Liver (tissue), 3 donors: ENCODE measurements at regions not wholly inside any gene's neighbourhood (a gene's known extent, or its start where the extent isn't known, plus 50 kb on each side); places are given as distances from the start of the nearest gene placed in this dataset.

Experiments
- EGR1 ChIP-seq, 2 donors: IDR thresholded peaks; 2 replicates each; pipeline ENCODE4 v1.6.1; 2016 to 2018; ENCODE audit warnings: antibody characterized with exemption in 2 of 2, low read depth in 2 of 2
- FOXA1 ChIP-seq: IDR thresholded peaks from 2 replicates; pipeline ENCODE4 v1.6.1; 2016; ENCODE audit warnings: antibody characterized with exemption
- GABPA ChIP-seq, 2 donors: IDR thresholded peaks in 1 of 2; conservative IDR thresholded peaks in 1 of 2; 2 replicates each; pipeline ENCODE4 v1.6.1; 2016; ENCODE audit warnings: antibody characterized with exemption in 2 of 2, mild to moderate bottlenecking in 1 of 2, moderate library complexity in 1 of 2
- HNF4G ChIP-seq: IDR thresholded peaks from 2 replicates; pipeline ENCODE4 v1.6.1; 2016; ENCODE audit warnings: antibody characterized with exemption
- JUND ChIP-seq, 2 donors: IDR thresholded peaks; 2 replicates each; pipeline ENCODE4 v1.6.1; 2016; ENCODE audit warnings: antibody characterized with exemption in 2 of 2
- NR2F2 ChIP-seq: IDR thresholded peaks from 2 replicates; pipeline ENCODE4 v1.6.1; 2016; ENCODE audit warnings: antibody characterized with exemption
- RAD21 ChIP-seq, 2 donors: IDR thresholded peaks; 2 replicates each; pipeline ENCODE4 v1.6.1; 2016; ENCODE audit warnings: antibody characterized with exemption in 2 of 2, mild to moderate bottlenecking in 2 of 2
- TAF1 ChIP-seq: conservative IDR thresholded peaks from 2 replicates; pipeline ENCODE4 v1.6.1; 2016; ENCODE audit warnings: antibody characterized with exemption, mild to moderate bottlenecking
- YY1 ChIP-seq: IDR thresholded peaks from 2 replicates; pipeline ENCODE4 v1.6.1; 2016; ENCODE audit warnings: antibody characterized with exemption, mild to moderate bottlenecking
- TF ChIP-seq, protein P1 (sequence below): fragments of 150-350 bp; IDR thresholded peaks from 2 replicates; pipeline ENCODE4 v1.5.1; 2017; ENCODE audit warnings: improper control_type of control experiment, low read depth, low read length; ENCODE audit not compliant: missing input control
- TF ChIP-seq, protein P2 (sequence below): IDR thresholded peaks from 2 replicates; pipeline ENCODE4 v1.6.1; 2016; ENCODE audit warnings: antibody characterized with exemption, mild to moderate bottlenecking
- TF ChIP-seq, protein P3 (sequence below): IDR thresholded peaks from 2 replicates; pipeline ENCODE4 v1.6.1; 2016; ENCODE audit warnings: antibody characterized with exemption
- TF ChIP-seq, protein P4 (sequence below): IDR thresholded peaks from 2 replicates; pipeline ENCODE4 v1.6.1; 2016; ENCODE audit warnings: antibody characterized with exemption
- TF ChIP-seq, protein P5 (sequence below): IDR thresholded peaks from 2 replicates; pipeline ENCODE4 v1.6.1; 2016; ENCODE audit warnings: antibody characterized with exemption
- donor health status: healthy.
- donor health status: healthy.

DNA sequence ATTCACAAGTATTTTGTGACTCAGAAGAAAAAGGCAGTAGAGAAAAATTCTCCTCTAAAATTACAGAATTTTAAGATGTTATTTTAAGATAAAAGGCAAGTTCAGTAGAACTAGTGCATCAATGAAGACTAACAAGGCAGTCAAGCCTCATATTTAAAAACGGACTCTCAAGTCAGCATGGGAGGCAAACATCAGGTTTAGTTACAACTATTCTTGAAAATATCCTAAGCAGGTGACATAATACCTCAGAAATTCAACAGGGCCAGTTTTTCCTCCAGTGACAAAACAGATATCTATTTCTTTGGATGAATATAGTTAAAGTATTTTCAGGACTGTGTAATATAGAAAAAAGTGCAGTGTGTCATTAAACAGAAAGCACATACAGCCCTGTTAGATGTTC, 194.0 kb upstream of the NMUR2 start:
- TF ChIP-seq, protein P1, sequence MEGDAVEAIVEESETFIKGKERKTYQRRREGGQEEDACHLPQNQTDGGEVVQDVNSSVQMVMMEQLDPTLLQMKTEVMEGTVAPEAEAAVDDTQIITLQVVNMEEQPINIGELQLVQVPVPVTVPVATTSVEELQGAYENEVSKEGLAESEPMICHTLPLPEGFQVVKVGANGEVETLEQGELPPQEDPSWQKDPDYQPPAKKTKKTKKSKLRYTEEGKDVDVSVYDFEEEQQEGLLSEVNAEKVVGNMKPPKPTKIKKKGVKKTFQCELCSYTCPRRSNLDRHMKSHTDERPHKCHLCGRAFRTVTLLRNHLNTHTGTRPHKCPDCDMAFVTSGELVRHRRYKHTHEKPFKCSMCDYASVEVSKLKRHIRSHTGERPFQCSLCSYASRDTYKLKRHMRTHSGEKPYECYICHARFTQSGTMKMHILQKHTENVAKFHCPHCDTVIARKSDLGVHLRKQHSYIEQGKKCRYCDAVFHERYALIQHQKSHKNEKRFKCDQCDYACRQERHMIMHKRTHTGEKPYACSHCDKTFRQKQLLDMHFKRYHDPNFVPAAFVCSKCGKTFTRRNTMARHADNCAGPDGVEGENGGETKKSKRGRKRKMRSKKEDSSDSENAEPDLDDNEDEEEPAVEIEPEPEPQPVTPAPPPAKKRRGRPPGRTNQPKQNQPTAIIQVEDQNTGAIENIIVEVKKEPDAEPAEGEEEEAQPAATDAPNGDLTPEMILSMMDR: no peak
- TF ChIP-seq YY1 (no peak), EGR1 (IDR thresholded peaks at IDR 0.05; ENCODE audit: low read depth in 2 of 2) (no peak), JUND (IDR thresholded peaks at IDR 0.05) (no peak), RAD21 (IDR thresholded peaks at IDR 0.05) (no peak), TAF1 (no peak), GABPA (IDR thresholded peaks at IDR 0.05 in 1 of 2, conservative IDR thresholded peaks at IDR 0.05 in 1 of 2) (no peak), NR2F2 (no peak), FOXA1 (no peak), HNF4G (no peak)
- TF ChIP-seq, protein P2, sequence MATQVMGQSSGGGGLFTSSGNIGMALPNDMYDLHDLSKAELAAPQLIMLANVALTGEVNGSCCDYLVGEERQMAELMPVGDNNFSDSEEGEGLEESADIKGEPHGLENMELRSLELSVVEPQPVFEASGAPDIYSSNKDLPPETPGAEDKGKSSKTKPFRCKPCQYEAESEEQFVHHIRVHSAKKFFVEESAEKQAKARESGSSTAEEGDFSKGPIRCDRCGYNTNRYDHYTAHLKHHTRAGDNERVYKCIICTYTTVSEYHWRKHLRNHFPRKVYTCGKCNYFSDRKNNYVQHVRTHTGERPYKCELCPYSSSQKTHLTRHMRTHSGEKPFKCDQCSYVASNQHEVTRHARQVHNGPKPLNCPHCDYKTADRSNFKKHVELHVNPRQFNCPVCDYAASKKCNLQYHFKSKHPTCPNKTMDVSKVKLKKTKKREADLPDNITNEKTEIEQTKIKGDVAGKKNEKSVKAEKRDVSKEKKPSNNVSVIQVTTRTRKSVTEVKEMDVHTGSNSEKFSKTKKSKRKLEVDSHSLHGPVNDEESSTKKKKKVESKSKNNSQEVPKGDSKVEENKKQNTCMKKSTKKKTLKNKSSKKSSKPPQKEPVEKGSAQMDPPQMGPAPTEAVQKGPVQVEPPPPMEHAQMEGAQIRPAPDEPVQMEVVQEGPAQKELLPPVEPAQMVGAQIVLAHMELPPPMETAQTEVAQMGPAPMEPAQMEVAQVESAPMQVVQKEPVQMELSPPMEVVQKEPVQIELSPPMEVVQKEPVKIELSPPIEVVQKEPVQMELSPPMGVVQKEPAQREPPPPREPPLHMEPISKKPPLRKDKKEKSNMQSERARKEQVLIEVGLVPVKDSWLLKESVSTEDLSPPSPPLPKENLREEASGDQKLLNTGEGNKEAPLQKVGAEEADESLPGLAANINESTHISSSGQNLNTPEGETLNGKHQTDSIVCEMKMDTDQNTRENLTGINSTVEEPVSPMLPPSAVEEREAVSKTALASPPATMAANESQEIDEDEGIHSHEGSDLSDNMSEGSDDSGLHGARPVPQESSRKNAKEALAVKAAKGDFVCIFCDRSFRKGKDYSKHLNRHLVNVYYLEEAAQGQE: no peak
- TF ChIP-seq, protein P3, sequence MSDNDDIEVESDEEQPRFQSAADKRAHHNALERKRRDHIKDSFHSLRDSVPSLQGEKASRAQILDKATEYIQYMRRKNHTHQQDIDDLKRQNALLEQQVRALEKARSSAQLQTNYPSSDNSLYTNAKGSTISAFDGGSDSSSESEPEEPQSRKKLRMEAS: no peak
- TF ChIP-seq, protein P4, sequence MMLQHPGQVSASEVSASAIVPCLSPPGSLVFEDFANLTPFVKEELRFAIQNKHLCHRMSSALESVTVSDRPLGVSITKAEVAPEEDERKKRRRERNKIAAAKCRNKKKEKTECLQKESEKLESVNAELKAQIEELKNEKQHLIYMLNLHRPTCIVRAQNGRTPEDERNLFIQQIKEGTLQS: no peak
- TF ChIP-seq, protein P5, sequence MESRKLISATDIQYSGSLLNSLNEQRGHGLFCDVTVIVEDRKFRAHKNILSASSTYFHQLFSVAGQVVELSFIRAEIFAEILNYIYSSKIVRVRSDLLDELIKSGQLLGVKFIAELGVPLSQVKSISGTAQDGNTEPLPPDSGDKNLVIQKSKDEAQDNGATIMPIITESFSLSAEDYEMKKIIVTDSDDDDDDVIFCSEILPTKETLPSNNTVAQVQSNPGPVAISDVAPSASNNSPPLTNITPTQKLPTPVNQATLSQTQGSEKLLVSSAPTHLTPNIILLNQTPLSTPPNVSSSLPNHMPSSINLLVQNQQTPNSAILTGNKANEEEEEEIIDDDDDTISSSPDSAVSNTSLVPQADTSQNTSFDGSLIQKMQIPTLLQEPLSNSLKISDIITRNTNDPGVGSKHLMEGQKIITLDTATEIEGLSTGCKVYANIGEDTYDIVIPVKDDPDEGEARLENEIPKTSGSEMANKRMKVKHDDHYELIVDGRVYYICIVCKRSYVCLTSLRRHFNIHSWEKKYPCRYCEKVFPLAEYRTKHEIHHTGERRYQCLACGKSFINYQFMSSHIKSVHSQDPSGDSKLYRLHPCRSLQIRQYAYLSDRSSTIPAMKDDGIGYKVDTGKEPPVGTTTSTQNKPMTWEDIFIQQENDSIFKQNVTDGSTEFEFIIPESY: no peak
